SK-N-SH (cell line): ENCODE measurements at regions not wholly inside any gene's neighbourhood (a gene's known extent, or its start where the extent isn't known, plus 50 kb on each side); places are given as distances from the start of the nearest gene placed in this dataset.
A peak's percentile ranks its signal among the peaks of the same experiment; 100 is the strongest.

Experiments used
- CTCF ChIA-PET: fragments of 300-600, 350-600 bp; formaldehyde crosslinking; extraction: SDS; loops from one replicate; lab custom pipeline; 2021; lab: Yijun Ruan, JAX
- POLR2A ChIA-PET: fragments of 350-600 bp; sonication (Branson Sonifier 250); formaldehyde crosslinking; extraction: SDS; loops from one replicate; lab custom pipeline; 2020; ENCODE audit warnings: antibody characterized with exemption, inconsistent platforms; lab: Yijun Ruan, JAX
- DNase-seq: peaks from one replicate; pipeline ENCODE4 v3.0.0; 2012
- H2AFZ ChIP-seq: fragments of 200-600 bp; sonication (generic); 2 replicates; pipeline ENCODE4 v1.8.1; 2016; ENCODE audit warnings: antibody characterized with exemption, mild to moderate bottlenecking, low read depth
- H3F3A ChIP-seq: fragments of 200-600 bp; sonication (generic); replicated peaks from 2 replicates; pipeline ENCODE3; 2016; ENCODE audit warnings: antibody characterized with exemption, mild to moderate bottlenecking; ENCODE audit not compliant: insufficient read depth
- H3K27ac ChIP-seq, 2 experiments: fragments of 200-500 bp in 1 of 2; fragments of 200-600 bp in 1 of 2; sonication (Bioruptor generic) in 1 of 2; sonication (generic), shearing (Covaris generic) in 1 of 2; 2 replicates each; pipeline versions ENCODE4 v1.5.1 to v1.6.1; 2014 to 2016; ENCODE audit warnings: low read depth in 2 of 2, inconsistent platforms in 1 of 2, low read length in 1 of 2, mild to moderate bottlenecking in 1 of 2, mixed read lengths in 1 of 2
- H3K27me3 ChIP-seq: fragments of 200-600 bp; sonication (generic), shearing (Covaris generic); 2 replicates; pipeline ENCODE4 v1.6.1; 2016; ENCODE audit warnings: mixed run types; ENCODE audit not compliant: insufficient read depth
- H3K36me3 ChIP-seq, 2 experiments: fragments of 200-500 bp in 1 of 2; fragments of 200-600 bp in 1 of 2; sonication (Bioruptor generic) in 1 of 2; sonication (generic) in 1 of 2; replicated peaks in 1 of 2; 2 replicates each; pipeline versions ENCODE3 to v1.5.1; 2014 to 2016; ENCODE audit warnings: low read length in 1 of 2, mild to moderate bottlenecking in 1 of 2; ENCODE audit not compliant: insufficient read depth in 2 of 2, control insufficient read depth in 1 of 2
- H3K4me1 ChIP-seq, 2 experiments: fragments of 200-500 bp in 1 of 2; fragments of 200-600 bp in 1 of 2; sonication (Bioruptor generic) in 1 of 2; sonication (generic), shearing (Covaris generic) in 1 of 2; 2 replicates each; pipeline versions ENCODE4 v1.5.1 to v1.6.1; 2014 to 2016; ENCODE audit warnings: low read depth in 1 of 2, low read length in 1 of 2, mixed run types in 1 of 2; ENCODE audit not compliant: insufficient read depth in 2 of 2, control insufficient read depth in 1 of 2
- H3K4me2 ChIP-seq: fragments of 200-600 bp; sonication (generic), shearing (Covaris generic); 2 replicates; pipeline ENCODE4 v1.6.1; 2017; ENCODE audit warnings: mixed run types
- H3K4me3 ChIP-seq, 2 experiments: fragments of 200-500 bp in 1 of 2; fragments of 200-600 bp in 1 of 2; sonication (Bioruptor generic) in 1 of 2; sonication (generic), shearing (Covaris generic) in 1 of 2; 2 replicates each; pipeline versions ENCODE4 v1.5.1 to v1.8.1; 2014 to 2016; ENCODE audit warnings: low read depth in 2 of 2, inconsistent platforms in 1 of 2, low read length in 1 of 2, mild to moderate bottlenecking in 1 of 2, mixed read lengths in 1 of 2, moderate library complexity in 1 of 2
- H3K79me2 ChIP-seq: fragments of 200-600 bp; sonication (generic); 2 replicates; pipeline ENCODE4 v1.8.1; 2017; ENCODE audit warnings: mild to moderate bottlenecking; ENCODE audit not compliant: insufficient read depth
- H3K9ac ChIP-seq: fragments of 200-600 bp; sonication (generic); 2 replicates; pipeline ENCODE4 v1.6.1; 2017; ENCODE audit warnings: mixed run types
- H3K9me2 ChIP-seq: fragments of 200-600 bp; sonication (generic); 2 replicates; pipeline ENCODE4 v1.6.1; 2017; ENCODE audit warnings: mixed run types
- H3K9me3 ChIP-seq: fragments of 200-600 bp; sonication (generic); 2 replicates; pipeline ENCODE4 v1.6.1; 2017; ENCODE audit warnings: mixed run types, mild to moderate bottlenecking, moderate library complexity
- H4K20me1 ChIP-seq: fragments of 200-600 bp; sonication (generic); 2 replicates; pipeline ENCODE4 v1.6.1; 2017; ENCODE audit warnings: mild to moderate bottlenecking, mixed run types; ENCODE audit not compliant: insufficient read depth
- CHD2 ChIP-seq: fragments of 150-350 bp; IDR thresholded peaks from 2 replicates; pipeline ENCODE4 v1.6.1; 2018; ENCODE audit warnings: low read length; ENCODE audit not compliant: partially characterized antibody
- ELF1 ChIP-seq: IDR thresholded peaks from 2 replicates; pipeline ENCODE4 v1.4.0; 2012
- FOSL2 ChIP-seq: IDR thresholded peaks from 2 replicates; pipeline ENCODE4 v1.4.0; 2012; ENCODE audit warnings: low read depth, mild to moderate bottlenecking, moderate library complexity, borderline replicate concordance
- FOXJ3 ChIP-seq: sonication (generic); formaldehyde crosslinking; IDR thresholded peaks from 2 replicates; pipeline ENCODE4 v1.5.1; 2020; ENCODE audit warnings: mild to moderate bottlenecking, missing genetic modification reagents
- GABPA ChIP-seq: IDR thresholded peaks from 2 replicates; pipeline ENCODE4 v1.4.0; 2012; ENCODE audit warnings: low read depth, mild to moderate bottlenecking
- GATA2 ChIP-seq: sonication (generic); formaldehyde crosslinking; IDR thresholded peaks from 2 replicates; pipeline ENCODE4 v1.5.0; 2020; ENCODE audit warnings: mild to moderate bottlenecking, missing genetic modification reagents
- IRF3 ChIP-seq: fragments of 150-350 bp; IDR thresholded peaks from 2 replicates; pipeline ENCODE4 v1.6.1; 2016; ENCODE audit warnings: mild to moderate bottlenecking, low read depth, low read length
- JUND ChIP-seq: IDR thresholded peaks from 2 replicates; pipeline ENCODE4 v1.4.0; 2012
- MEF2A ChIP-seq: IDR thresholded peaks from 2 replicates; pipeline ENCODE4 v1.4.0; 2012; ENCODE audit warnings: low read depth, borderline replicate concordance
- NFIC ChIP-seq: IDR thresholded peaks from 2 replicates; pipeline ENCODE4 v1.4.0; 2012; ENCODE audit warnings: borderline replicate concordance
- NRF1 ChIP-seq: IDR thresholded peaks from 2 replicates; pipeline ENCODE4 v1.6.1; 2012; ENCODE audit warnings: low read depth, mild to moderate bottlenecking, low read length
- RCOR1 ChIP-seq: fragments of 150-350 bp; IDR thresholded peaks from 2 replicates; pipeline ENCODE4 v1.6.1; 2017; ENCODE audit warnings: antibody characterized with exemption, low read length
- SMC3 ChIP-seq: IDR thresholded peaks from 2 replicates; pipeline ENCODE4 v1.6.1; 2012; ENCODE audit warnings: low read depth, low read length, improper control_type of control experiment
- USF2 ChIP-seq: fragments of 150-350 bp; IDR thresholded peaks from 2 replicates; pipeline ENCODE4 v1.6.1; 2017; ENCODE audit warnings: antibody characterized with exemption, low read length, low read depth, borderline replicate concordance
- ZBTB33 ChIP-seq: IDR thresholded peaks from 2 replicates; pipeline ENCODE4 v1.4.0; 2012; ENCODE audit warnings: low read depth, borderline replicate concordance
- WGBS: methylation state at CpG from one replicate; pipeline ENCODE4 v1.1.6; 2017; ENCODE audit warnings: low lambda C conversion rate; 5-methylcytosine and 5-hydroxymethylcytosine counted together

- Histone ChIP-seq H3K27me3 (no peaks in the 10 kb centered on the region), H3K79me2 (no peaks in the 10 kb centered on the region), H3K9me2 (no peaks in the 10 kb centered on the region), H4K20me1 (no peaks in the 10 kb centered on the region), H2AFZ (no peak overlapping the region), H3K4me1 (peaks cover 0 to 46% of the 10 kb centered on the region in 2 experiments; a peak in 1 of 4 replicates), H3K9ac (no peak overlapping the region), H3K4me2 (no peak overlapping the region), H3K9me3 (no peaks in the 10 kb centered on the region), H3K36me3 (no peaks in the 10 kb centered on the region), H3K27ac (peak overlapping the region in 1 of 2 experiments; percentile 87; a peak in 2 of 4 replicates), H3K4me3 (no peak overlapping the region), H3F3A (no peaks in the 10 kb centered on the region)
- WGBS = 59% methylated on average over 2 of the region's 5 CpGs
- ChIA-PET POLR2A (no interaction called here), CTCF (no interaction called here)
- no peak for TF ChIP-seq IRF3
- TF ChIP-seq GABPA = no peak
- no peak for TF ChIP-seq FOSL2
- TF ChIP-seq NRF1 = no peak
- no peak for TF ChIP-seq FOXJ3 (CRISPR knock-in tag)
- TF ChIP-seq NFIC = no peak
- no peak for TF ChIP-seq SMC3
- TF ChIP-seq MEF2A = no peak
- no peak for TF ChIP-seq CHD2
- no peak for TF ChIP-seq USF2
- TF ChIP-seq ELF1 = no peak
- TF ChIP-seq ZBTB33 = no peak
- no peak for TF ChIP-seq JUND
- no peak for TF ChIP-seq RCOR1
- TF ChIP-seq GATA2 = no peak
- peak; percentile 42 for DNase-seq
Measured at GRCh38 chr12:131368668-131369071, 342.2 kb upstream of the SFSWAP start.
